HUES64 (cell line): ENCODE measurements at regions not wholly inside any gene's neighbourhood (a gene's known extent, or its start where the extent isn't known, plus 50 kb on each side); places are given as distances from the start of the nearest gene placed in this dataset.
"Not testable (repeated sequence)": the region's sequence is repeated elsewhere in the genome, so short reads cannot be mapped to it uniquely, and the experiment has no call there.

Experiments used
- H3K27ac ChIP-seq: 2 replicates; pipeline ENCODE4 v1.7.0; 2013; ENCODE audit warnings: low read depth, low read length, inconsistent platforms
- H3K27me3 ChIP-seq: 2 replicates; pipeline ENCODE4 v1.6.1; 2013; ENCODE audit warnings: mild to moderate bottlenecking, low read length; ENCODE audit not compliant: insufficient read depth
- H3K36me3 ChIP-seq: 2 replicates; pipeline ENCODE4 v1.6.1; 2013; ENCODE audit warnings: mild to moderate bottlenecking, low read length; ENCODE audit not compliant: insufficient read depth
- H3K4me1 ChIP-seq: 2 replicates; pipeline ENCODE4 v1.6.1; 2013; ENCODE audit warnings: mild to moderate bottlenecking, low read length, moderate library complexity; ENCODE audit not compliant: insufficient read depth
- H3K4me3 ChIP-seq: 2 replicates; pipeline ENCODE4 v1.5.1; 2013; ENCODE audit warnings: mild to moderate bottlenecking, low read length, moderate library complexity
- H3K9ac ChIP-seq: 2 replicates; pipeline ENCODE4 v1.6.1; 2013; ENCODE audit warnings: mild to moderate bottlenecking, low read depth, low read length
- H3K9me3 ChIP-seq: 2 replicates; pipeline ENCODE4 v1.6.1; 2013; ENCODE audit warnings: low read depth, low read length; ENCODE audit not compliant: insufficient read depth
- WGBS: fragments of 150-250, 120-280 bp; methylation state at CpG from one replicate; pipeline ENCODE4 v1.1.7; 2013; ENCODE audit warnings: missing lambda C conversion rate; 5-methylcytosine and 5-hydroxymethylcytosine counted together

GRCh38 chr7:81408728-81409127 lies 361.1 kb downstream of the HGF start:
- no peaks in the 10 kb centered on the region for H3K36me3 ChIP-seq
- 97% methylated on average over 2 of the region's 2 CpGs for WGBS
- no peaks in the 10 kb centered on the region for H3K27me3 ChIP-seq
- no peak overlapping the region for H3K4me3 ChIP-seq
- no peak overlapping the region for H3K27ac ChIP-seq
- H3K4me1 ChIP-seq: peaks cover 4% of the 10 kb centered on the region; the same call in 1 of the 2 replicates
- no peak overlapping the region for H3K9ac ChIP-seq
- peaks cover 7% of the 10 kb centered on the region; the same call in 1 of the 2 replicates for H3K9me3 ChIP-seq

- Histone ChIP-seq H3K4me1 (peaks cover 4% of the 10 kb centered on the region; the same call in 1 of the 2 replicates), H3K36me3 (no peaks in the 10 kb centered on the region), H3K27me3 (no peaks in the 10 kb centered on the region), H3K9ac (no peak overlapping the region), H3K9me3 (peaks cover 7% of the 10 kb centered on the region; the same call in 1 of the 2 replicates), H3K27ac (no peak overlapping the region), H3K4me3 (no peak overlapping the region)
- 91% methylated on average over 2 of the region's 2 CpGs for WGBS
Observed at GRCh38 chr7:81407094-81407493, 362.8 kb downstream of the HGF start.

GRCh38 chr7:81404669-81405068 lies 365.2 kb downstream of the HGF start:
- 90% methylated on average over 2 of the region's 2 CpGs for WGBS
- H3K27ac ChIP-seq: no peak overlapping the region; the same call in 1 of the 2 replicates
- H3K9me3 ChIP-seq: peaks cover 7% of the 10 kb centered on the region; the same call in 1 of the 2 replicates
- H3K4me1 ChIP-seq: no peaks in the 10 kb centered on the region
- no peaks in the 10 kb centered on the region for H3K27me3 ChIP-seq
- H3K4me3 ChIP-seq: no peak overlapping the region
- H3K36me3 ChIP-seq: no peaks in the 10 kb centered on the region
- H3K9ac ChIP-seq: no peak overlapping the region

- Histone ChIP-seq H3K27me3 (no peaks in the 10 kb centered on the region), H3K9ac (no peak overlapping the region), H3K4me3 (no peak overlapping the region), H3K9me3 (peaks cover 7% of the 10 kb centered on the region; the same call in 1 of the 2 replicates), H3K4me1 (no peaks in the 10 kb centered on the region), H3K27ac (no peak overlapping the region), H3K36me3 (no peaks in the 10 kb centered on the region)
- 100% methylated on average over 1 of the region's 1 CpG for WGBS
Observed at GRCh38 chr7:81402227-81402626, 367.6 kb downstream of the HGF start.

- Histone ChIP-seq H3K27me3 (no peaks in the 10 kb centered on the region), H3K4me3 (no peak overlapping the region), H3K27ac (no peak overlapping the region), H3K9ac (no peak overlapping the region), H3K9me3 (peaks cover 4% of the 10 kb centered on the region; the same call in 1 of the 2 replicates), H3K36me3 (no peaks in the 10 kb centered on the region), H3K4me1 (no peaks in the 10 kb centered on the region)
- WGBS: 81% methylated on average over 3 of the region's 3 CpGs
Observed at GRCh38 chr7:81399471-81399870, 370.4 kb downstream of the HGF start.

GRCh38 chr7:81394029-81394428 lies 375.8 kb downstream of the HGF start:
- Histone ChIP-seq H3K27ac (no peak overlapping the region), H3K9ac (no peak overlapping the region), H3K4me1 (no peaks in the 10 kb centered on the region), H3K27me3 (no peaks in the 10 kb centered on the region), H3K4me3 (no peak overlapping the region), H3K9me3 (no peaks in the 10 kb centered on the region), H3K36me3 (no peaks in the 10 kb centered on the region)
- WGBS: 88% methylated on average over 1 of the region's 2 CpGs

- H3K27ac ChIP-seq: no peak overlapping the region
- no peaks in the 10 kb centered on the region for H3K4me1 ChIP-seq
- 97% methylated on average over 2 of the region's 2 CpGs for WGBS
- H3K4me3 ChIP-seq: no peak overlapping the region
- H3K27me3 ChIP-seq: no peaks in the 10 kb centered on the region
- no peak overlapping the region for H3K9ac ChIP-seq
- H3K36me3 ChIP-seq: no peaks in the 10 kb centered on the region
- H3K9me3 ChIP-seq: no peaks in the 10 kb centered on the region
Observed at GRCh38 chr7:81393018-81393417, 376.8 kb downstream of the HGF start.

- no peak overlapping the region for H3K9ac ChIP-seq
- H3K9me3 ChIP-seq: no peaks in the 10 kb centered on the region
- no peak overlapping the region for H3K4me3 ChIP-seq
- H3K36me3 ChIP-seq: no peaks in the 10 kb centered on the region
- no peak overlapping the region for H3K27ac ChIP-seq
- no CpG with 5 or more reads among the region's 1 CpG for WGBS
- no peaks in the 10 kb centered on the region for H3K27me3 ChIP-seq
- no peaks in the 10 kb centered on the region for H3K4me1 ChIP-seq
Observed at GRCh38 chr7:81385370-81385769, 384.5 kb downstream of the HGF start.

GRCh38 chr7:81383846-81384245 lies 386.0 kb downstream of the HGF start:
- H3K36me3 ChIP-seq: no peaks in the 10 kb centered on the region
- H3K4me3 ChIP-seq: no peak overlapping the region
- no peaks in the 10 kb centered on the region for H3K9me3 ChIP-seq
- WGBS: 86% methylated on average over 2 of the region's 2 CpGs
- H3K9ac ChIP-seq: no peak overlapping the region
- no peaks in the 10 kb centered on the region for H3K27me3 ChIP-seq
- H3K27ac ChIP-seq: no peak overlapping the region
- no peaks in the 10 kb centered on the region for H3K4me1 ChIP-seq

- not testable (repeated sequence) for H3K9ac ChIP-seq, H3K27me3 ChIP-seq, H3K4me1 ChIP-seq, H3K36me3 ChIP-seq, H3K9me3 ChIP-seq, H3K27ac ChIP-seq, H3K4me3 ChIP-seq
Observed at GRCh38 chr7:81374641-81375040, 395.2 kb downstream of the HGF start.

- no peaks in the 10 kb centered on the region for H3K9me3 ChIP-seq
- no peaks in the 10 kb centered on the region for H3K27me3 ChIP-seq
- H3K36me3 ChIP-seq: no peaks in the 10 kb centered on the region
- no peak overlapping the region for H3K27ac ChIP-seq
- no peak overlapping the region for H3K9ac ChIP-seq
- no peak overlapping the region for H3K4me3 ChIP-seq
- 60% methylated on average over 1 of the region's 1 CpG for WGBS
- H3K4me1 ChIP-seq: no peaks in the 10 kb centered on the region
Observed at GRCh38 chr7:81370822-81371221, 399.0 kb downstream of the HGF start.

GRCh38 chr7:81367326-81367931 lies 402.4 kb downstream of the HGF start:
- Histone ChIP-seq H3K27ac (no peak overlapping the region), H3K9ac (no peak overlapping the region), H3K4me1 (peaks cover 10% of the 10 kb centered on the region), H3K36me3 (no peaks in the 10 kb centered on the region), H3K9me3 (no peaks in the 10 kb centered on the region), H3K4me3 (no peak overlapping the region), H3K27me3 (no peaks in the 10 kb centered on the region)
- 98% methylated on average over 3 of the region's 3 CpGs for WGBS
